Stimulated activated naive CD8-positive, alpha-beta T cell treated with anti-CD3 and anti-CD28 coated beads, Interleukin-15, Interleukin-2, amounts not matched to agents 100 ng/mL and 50 ng/mL, for 24 hours (primary cell): ENCODE measurements at regions not wholly inside any gene's neighbourhood (a gene's known extent, or its start where the extent isn't known, plus 50 kb on each side); places are given as distances from the start of the nearest gene placed in this dataset.

ENCODE experiments used
- H3K27ac Mint-ChIP-seq: one replicate; pipeline ENCODE4 v1.8.0; 2021; ENCODE audit warnings: mild to moderate bottlenecking, mixed read lengths
- H3K27me3 Mint-ChIP-seq: one replicate; pipeline ENCODE4 v1.8.0; 2021; ENCODE audit warnings: mixed read lengths
- H3K36me3 Mint-ChIP-seq: one replicate; pipeline ENCODE4 v1.8.0; 2021; ENCODE audit warnings: low read depth, mixed read lengths
- H3K4me1 Mint-ChIP-seq: one replicate; pipeline ENCODE4 v1.8.0; 2021; ENCODE audit warnings: low read depth, mixed read lengths
- H3K4me3 Mint-ChIP-seq: one replicate; pipeline ENCODE4 v1.8.0; 2021; ENCODE audit warnings: mild to moderate bottlenecking, mixed read lengths
- H3K9me3 Mint-ChIP-seq: one replicate; pipeline ENCODE4 v1.8.0; 2021; ENCODE audit warnings: mixed read lengths

DNA sequence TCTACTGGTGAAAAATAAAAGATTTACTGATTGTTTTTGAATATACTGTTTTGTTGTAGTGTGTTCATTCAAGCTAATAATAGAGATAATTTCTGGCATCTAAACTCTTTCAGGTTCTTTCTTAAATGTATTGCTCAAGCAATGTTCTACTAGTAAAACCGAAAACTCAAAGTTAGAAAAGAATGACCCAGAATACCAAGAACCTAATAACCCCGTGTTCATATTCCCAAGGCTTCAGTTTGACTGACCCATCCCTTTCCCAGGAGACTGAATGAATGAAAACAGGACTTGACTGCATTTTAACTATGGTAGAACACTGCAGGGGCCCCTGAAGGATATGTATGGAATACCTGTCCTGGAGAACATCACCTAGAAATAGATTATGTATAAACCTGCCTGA, 375.3 kb downstream of the MAFB start:
- no peak overlapping the region for H3K4me3 Mint-ChIP-seq
- peaks cover 4% of the 10 kb centered on the region for H3K27me3 Mint-ChIP-seq
- no peaks in the 10 kb centered on the region for H3K36me3 Mint-ChIP-seq
- no peak overlapping the region for H3K27ac Mint-ChIP-seq
- H3K4me1 Mint-ChIP-seq: no peaks in the 10 kb centered on the region
- H3K9me3 Mint-ChIP-seq: peaks cover 4% of the 10 kb centered on the region

DNA sequence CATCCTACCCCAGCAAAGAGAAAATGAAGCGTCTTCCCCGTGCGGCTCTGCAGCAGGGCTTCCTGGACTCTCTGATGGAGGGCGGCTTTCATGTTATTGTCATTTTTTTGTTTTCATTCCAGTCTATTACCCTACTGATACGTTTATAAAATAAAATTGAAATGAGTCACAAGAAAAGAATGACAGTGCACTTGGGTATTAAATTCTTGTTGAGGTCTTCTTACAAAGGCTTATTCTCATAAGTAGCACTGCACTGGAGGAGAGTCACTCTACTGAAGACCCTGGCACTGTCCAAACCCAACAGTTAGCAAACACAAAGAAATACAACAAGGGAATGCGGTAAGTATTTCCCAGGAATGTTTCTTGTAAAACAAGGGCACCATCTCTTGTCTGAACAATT, 379.3 kb downstream of the MAFB start:
- Mint-ChIP-seq H3K4me1 (no peaks in the 10 kb centered on the region), H3K36me3 (no peaks in the 10 kb centered on the region), H3K27me3 (no peaks in the 10 kb centered on the region), H3K27ac (no peak overlapping the region), H3K9me3 (peaks cover 4% of the 10 kb centered on the region), H3K4me3 (no peak overlapping the region)

DNA sequence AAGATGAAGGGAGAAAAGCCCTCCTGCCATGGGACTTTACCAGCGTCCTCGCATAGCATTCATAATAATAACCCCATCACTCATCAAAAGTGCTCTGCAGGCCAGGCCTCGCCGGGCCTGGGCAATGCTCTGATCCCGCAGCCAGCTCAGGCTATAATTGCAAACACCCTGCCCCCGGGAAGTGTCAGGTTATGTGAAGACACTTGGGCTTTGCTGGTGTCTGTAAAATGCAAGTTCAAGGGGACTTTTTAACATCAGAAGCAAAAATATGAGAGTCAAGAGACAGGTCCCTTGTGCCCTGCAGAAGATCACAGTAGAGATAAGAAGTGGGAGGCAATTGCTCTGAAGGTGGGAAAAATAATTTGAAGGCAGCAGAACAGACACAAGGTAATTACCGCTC, 381.0 kb downstream of the MAFB start:
- H3K27me3 Mint-ChIP-seq: no peaks in the 10 kb centered on the region
- no peak overlapping the region for H3K4me3 Mint-ChIP-seq
- no peaks in the 10 kb centered on the region for H3K4me1 Mint-ChIP-seq
- no peak overlapping the region for H3K27ac Mint-ChIP-seq
- peaks cover 4% of the 10 kb centered on the region for H3K9me3 Mint-ChIP-seq
- H3K36me3 Mint-ChIP-seq: no peaks in the 10 kb centered on the region

DNA sequence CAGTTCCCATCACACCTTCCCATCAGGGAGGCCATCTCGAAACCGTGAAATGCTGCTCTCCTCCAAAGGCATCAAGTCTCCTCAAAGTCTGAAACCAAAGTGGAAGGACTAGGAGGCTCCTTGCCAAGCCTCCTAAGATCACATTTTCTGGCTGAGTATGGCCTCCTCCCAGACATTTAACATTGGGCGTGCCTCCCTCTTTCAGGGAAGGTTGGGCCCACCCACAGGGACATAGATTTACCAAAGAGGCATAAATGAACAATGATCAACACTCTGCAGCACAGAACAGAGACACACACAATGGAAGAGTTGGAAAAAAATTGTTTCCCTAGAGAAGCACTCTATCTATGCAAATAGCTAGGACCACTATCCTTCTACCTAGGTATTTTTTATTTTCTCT, 381.8 kb downstream of the MAFB start:
- no peak overlapping the region for H3K27ac Mint-ChIP-seq
- no peak overlapping the region for H3K4me3 Mint-ChIP-seq
- H3K9me3 Mint-ChIP-seq: peaks cover 2% of the 10 kb centered on the region
- no peaks in the 10 kb centered on the region for H3K4me1 Mint-ChIP-seq
- H3K36me3 Mint-ChIP-seq: no peaks in the 10 kb centered on the region
- H3K27me3 Mint-ChIP-seq: no peaks in the 10 kb centered on the region

DNA sequence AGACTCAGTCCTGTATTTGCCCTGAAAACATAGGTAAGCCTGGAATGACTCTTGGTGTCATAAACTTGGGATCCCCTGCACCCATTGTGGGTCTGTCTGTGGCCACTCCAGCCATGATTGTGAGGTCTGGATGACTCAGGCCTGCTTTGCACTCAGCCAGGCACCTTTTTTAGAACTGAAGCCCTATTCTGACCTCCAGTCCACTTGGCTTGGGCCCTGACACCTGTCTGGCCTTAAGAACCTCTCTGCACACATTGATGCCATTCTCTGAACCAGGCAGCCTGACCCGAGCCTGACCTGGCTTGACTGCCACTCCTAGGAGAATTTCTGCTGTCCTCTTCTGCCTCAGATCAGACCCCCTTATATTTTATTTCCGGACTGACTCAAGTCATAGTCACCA, 383.7 kb downstream of the MAFB start:
- no peaks in the 10 kb centered on the region for H3K4me1 Mint-ChIP-seq
- no peaks in the 10 kb centered on the region for H3K36me3 Mint-ChIP-seq
- H3K4me3 Mint-ChIP-seq: no peak overlapping the region
- no peaks in the 10 kb centered on the region for H3K9me3 Mint-ChIP-seq
- H3K27me3 Mint-ChIP-seq: no peaks in the 10 kb centered on the region
- no peak overlapping the region for H3K27ac Mint-ChIP-seq

DNA sequence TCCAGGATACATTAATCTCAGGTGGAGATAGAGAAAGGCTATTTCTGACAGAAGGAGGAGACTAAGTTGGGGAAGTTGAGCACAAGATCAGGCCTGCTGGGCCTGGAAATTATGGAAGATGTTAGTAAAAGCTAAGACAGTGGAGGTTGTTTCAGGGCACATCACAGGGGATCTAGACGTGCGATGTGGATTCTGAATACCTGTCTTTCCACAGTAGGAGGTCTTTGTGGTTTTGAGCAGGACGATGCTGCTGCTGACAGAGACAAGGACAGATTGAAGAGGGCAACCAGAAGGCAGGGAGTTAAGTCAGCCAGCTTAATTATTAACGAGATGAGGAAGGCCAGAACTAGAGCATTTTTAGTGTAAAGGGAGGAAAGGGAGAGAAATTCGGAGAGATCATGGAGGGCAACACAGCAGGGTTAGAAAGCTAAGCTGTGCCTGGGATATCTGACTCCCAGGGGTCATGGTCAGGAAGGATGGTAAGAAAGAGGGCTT, 384.9 kb downstream of the MAFB start:
- Mint-ChIP-seq H3K4me1 (no peaks in the 10 kb centered on the region), H3K36me3 (no peaks in the 10 kb centered on the region), H3K27me3 (peaks cover 3% of the 10 kb centered on the region), H3K4me3 (no peak overlapping the region), H3K27ac (no peak overlapping the region), H3K9me3 (no peaks in the 10 kb centered on the region)

DNA sequence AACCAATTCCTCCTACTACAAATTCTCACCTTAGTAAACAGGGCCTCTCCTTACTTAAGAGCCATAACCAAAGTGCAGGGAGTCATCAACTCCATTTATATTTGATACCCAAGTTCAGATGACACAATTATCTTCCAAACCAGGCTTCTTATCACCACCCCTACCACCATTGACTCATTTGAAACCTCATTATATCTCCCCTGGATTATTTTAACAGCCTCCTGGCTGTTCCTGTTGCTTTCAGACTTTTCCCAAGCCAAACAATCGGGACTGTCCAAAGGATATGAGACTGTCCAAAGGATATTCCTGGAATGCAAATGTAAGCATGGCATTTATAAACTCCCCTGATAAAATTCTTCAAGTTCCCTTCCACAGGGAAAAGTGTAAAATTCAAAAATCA, 394.3 kb downstream of the MAFB start:
- no peaks in the 10 kb centered on the region for H3K36me3 Mint-ChIP-seq
- no peak overlapping the region for H3K4me3 Mint-ChIP-seq
- H3K27ac Mint-ChIP-seq: no peak overlapping the region
- H3K27me3 Mint-ChIP-seq: peaks cover 11% of the 10 kb centered on the region
- H3K4me1 Mint-ChIP-seq: no peaks in the 10 kb centered on the region
- no peaks in the 10 kb centered on the region for H3K9me3 Mint-ChIP-seq

DNA sequence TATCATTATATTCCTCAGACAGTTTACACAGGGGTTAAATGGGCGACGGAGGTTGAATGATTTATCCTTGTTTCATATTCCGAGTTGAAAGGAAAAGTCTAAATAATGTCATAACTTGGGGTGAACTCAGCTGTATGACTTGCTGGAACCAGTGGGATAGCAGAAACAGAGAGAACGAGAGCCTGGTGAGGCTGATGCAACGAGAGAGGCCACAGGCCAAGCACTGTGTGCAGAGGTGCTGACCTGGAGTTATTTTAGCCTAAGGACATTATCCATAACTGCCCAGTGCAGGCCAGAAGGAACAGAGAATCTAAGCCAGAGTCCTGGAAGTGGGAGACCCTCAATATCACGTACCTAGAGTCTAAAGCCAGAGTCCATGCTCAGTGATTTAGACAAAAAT, 394.9 kb downstream of the MAFB start:
- H3K9me3 Mint-ChIP-seq: no peaks in the 10 kb centered on the region
- peaks cover 8% of the 10 kb centered on the region for H3K27me3 Mint-ChIP-seq
- no peaks in the 10 kb centered on the region for H3K36me3 Mint-ChIP-seq
- no peak overlapping the region for H3K4me3 Mint-ChIP-seq
- no peak overlapping the region for H3K27ac Mint-ChIP-seq
- H3K4me1 Mint-ChIP-seq: no peaks in the 10 kb centered on the region

DNA sequence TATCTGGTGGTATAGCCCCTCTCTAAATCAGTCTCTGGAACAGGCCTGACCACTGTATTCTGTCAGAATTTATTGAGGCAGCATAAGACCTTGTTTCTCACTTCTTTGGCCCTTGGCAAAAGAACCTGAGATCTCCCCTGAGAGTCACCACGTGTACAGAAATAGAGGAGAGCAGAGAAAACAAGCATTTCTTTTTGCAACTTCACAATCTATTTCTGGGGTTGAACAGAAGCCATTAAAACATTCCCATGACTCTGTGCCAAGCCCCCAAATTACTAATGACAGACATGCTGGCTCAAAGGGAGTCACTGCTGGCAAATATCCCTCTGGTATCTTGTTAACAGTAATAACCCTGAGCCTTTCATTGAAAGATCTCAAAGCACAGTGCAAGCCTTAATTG, 395.3 kb downstream of the MAFB start:
- Mint-ChIP-seq H3K27me3 (peaks cover 8% of the 10 kb centered on the region), H3K36me3 (no peaks in the 10 kb centered on the region), H3K27ac (no peak overlapping the region), H3K9me3 (no peaks in the 10 kb centered on the region), H3K4me1 (no peaks in the 10 kb centered on the region), H3K4me3 (no peak overlapping the region)

DNA sequence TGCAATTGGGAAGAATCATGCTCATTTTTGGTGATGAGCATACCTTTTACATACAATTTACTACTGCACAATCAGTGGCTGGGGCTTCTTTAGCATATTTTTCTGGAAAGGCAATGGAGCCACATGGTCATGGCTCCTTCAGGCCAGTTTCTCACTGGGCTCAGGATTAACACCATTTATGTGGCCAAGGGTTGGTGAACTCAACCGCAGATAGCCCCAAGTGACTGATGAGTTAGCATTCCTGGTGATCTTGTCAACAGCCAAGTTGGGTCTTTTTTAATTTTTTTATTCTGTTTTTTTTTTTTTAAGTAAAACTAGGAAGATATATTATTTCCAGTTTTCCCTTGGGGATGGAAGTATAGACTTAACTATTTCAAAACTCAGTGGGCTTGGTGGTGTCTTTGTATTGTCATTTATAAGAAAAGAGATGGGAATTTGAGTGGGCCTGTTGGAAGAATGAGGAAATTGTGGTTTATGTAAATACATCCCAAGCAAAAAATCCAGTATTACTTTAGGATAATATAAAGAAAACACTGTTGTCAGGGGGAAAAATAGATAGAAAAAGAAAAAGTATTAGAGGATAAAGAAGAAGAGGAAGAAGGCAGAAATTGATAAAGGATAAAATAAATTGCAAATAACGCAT, 397.4 kb downstream of the MAFB start:
- Mint-ChIP-seq H3K4me3 (no peak overlapping the region), H3K27ac (no peak overlapping the region), H3K9me3 (no peaks in the 10 kb centered on the region), H3K4me1 (no peaks in the 10 kb centered on the region), H3K27me3 (peaks cover 8% of the 10 kb centered on the region), H3K36me3 (no peaks in the 10 kb centered on the region)

DNA sequence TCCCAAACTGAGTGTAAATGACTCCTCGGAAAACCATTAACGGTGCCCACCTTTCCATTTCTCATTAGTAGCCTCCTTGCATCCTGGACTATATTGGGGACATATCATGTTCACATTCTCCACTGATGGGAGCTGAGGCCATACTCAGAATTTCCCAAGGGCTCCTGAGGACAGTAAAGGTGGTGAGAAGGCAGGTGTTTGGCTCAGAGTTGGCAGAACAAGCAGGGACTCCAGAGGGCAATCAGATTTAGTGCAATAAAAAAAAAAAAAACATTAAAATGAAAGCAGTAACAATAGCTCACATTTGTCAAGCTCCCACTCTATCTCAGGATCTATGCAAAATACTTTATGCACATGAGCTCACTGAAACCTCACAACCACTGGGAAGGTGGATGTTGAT, 401.4 kb downstream of the MAFB start:
- no peak overlapping the region for H3K27ac Mint-ChIP-seq
- no peaks in the 10 kb centered on the region for H3K36me3 Mint-ChIP-seq
- H3K27me3 Mint-ChIP-seq: peaks cover 5% of the 10 kb centered on the region
- H3K4me3 Mint-ChIP-seq: no peak overlapping the region
- no peaks in the 10 kb centered on the region for H3K9me3 Mint-ChIP-seq
- no peaks in the 10 kb centered on the region for H3K4me1 Mint-ChIP-seq

DNA sequence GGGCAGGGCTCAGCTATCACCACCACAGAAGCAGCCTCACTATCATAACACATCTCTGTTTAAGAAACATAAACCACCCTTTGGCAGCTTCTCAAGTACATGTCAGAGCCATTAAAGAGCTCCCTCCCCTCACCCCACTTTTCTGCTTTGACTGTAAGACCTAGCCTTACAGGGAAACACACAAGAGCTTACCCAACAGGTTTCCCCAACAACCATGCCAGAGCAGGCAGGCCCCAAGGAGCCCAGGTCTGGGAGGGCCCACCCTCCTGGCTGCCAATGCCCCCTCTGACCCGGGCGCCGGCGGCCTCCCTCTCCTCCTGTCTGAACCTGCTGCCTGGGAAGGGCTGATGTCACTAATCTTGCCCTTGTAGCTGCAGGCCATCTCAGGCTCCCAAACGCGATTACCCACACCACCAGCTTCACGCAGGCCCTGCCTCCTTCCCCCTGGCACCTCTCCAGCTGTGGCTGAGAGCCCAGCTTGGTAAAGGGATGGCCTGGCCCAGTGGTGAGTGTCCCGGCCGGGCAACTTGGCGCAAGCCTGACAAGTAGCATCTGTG, 402.0 kb downstream of the MAFB start:
- no peak overlapping the region for H3K4me3 Mint-ChIP-seq
- H3K27me3 Mint-ChIP-seq: peaks cover 5% of the 10 kb centered on the region
- no peak overlapping the region for H3K27ac Mint-ChIP-seq
- H3K4me1 Mint-ChIP-seq: no peaks in the 10 kb centered on the region
- H3K9me3 Mint-ChIP-seq: no peaks in the 10 kb centered on the region
- H3K36me3 Mint-ChIP-seq: no peaks in the 10 kb centered on the region

DNA sequence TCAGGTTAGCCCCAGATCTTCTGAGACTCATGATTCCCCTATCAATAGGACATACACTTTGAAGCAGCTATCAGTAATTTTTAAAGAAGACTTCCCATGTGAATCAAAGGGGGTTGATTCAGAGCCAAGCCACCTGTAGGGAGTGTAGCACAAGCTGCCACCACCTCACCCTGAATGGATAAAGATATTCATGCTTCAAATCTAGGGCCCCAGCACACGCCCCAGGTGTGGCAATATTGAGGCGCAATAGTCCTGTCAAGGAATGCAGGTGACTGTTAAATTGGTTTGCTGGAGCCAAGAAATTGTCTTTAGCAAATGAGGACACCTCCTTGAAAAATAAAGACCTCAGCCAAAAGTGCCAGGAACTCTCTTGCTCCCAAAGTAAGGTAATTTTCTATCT, 404.4 kb downstream of the MAFB start:
- Mint-ChIP-seq H3K27me3 (peaks cover 3% of the 10 kb centered on the region), H3K36me3 (no peaks in the 10 kb centered on the region), H3K4me3 (no peak overlapping the region), H3K4me1 (no peaks in the 10 kb centered on the region), H3K9me3 (no peaks in the 10 kb centered on the region), H3K27ac (no peak overlapping the region)

DNA sequence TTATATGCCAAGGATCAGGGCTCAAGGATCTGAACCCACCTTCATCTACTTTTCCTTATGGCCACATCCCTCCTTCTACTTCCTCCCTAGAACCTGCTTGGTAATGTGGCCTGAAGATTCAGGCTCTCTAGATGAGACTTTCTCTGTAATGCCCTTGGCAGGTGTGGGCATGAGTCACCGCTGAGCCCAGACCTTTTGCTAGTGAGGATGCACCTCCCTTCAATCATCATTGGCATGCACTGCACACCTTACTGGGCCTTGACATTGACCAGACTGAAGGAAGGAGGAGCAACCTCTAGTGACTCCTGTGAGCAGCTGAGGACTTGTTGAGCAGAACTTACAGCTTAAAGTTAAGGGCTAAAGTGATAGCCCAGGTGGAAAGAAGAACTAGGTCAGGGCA, 405.3 kb downstream of the MAFB start:
- H3K9me3 Mint-ChIP-seq: no peaks in the 10 kb centered on the region
- no peaks in the 10 kb centered on the region for H3K36me3 Mint-ChIP-seq
- H3K4me3 Mint-ChIP-seq: no peak overlapping the region
- H3K4me1 Mint-ChIP-seq: no peaks in the 10 kb centered on the region
- H3K27me3 Mint-ChIP-seq: peaks cover 3% of the 10 kb centered on the region
- H3K27ac Mint-ChIP-seq: no peak overlapping the region

DNA sequence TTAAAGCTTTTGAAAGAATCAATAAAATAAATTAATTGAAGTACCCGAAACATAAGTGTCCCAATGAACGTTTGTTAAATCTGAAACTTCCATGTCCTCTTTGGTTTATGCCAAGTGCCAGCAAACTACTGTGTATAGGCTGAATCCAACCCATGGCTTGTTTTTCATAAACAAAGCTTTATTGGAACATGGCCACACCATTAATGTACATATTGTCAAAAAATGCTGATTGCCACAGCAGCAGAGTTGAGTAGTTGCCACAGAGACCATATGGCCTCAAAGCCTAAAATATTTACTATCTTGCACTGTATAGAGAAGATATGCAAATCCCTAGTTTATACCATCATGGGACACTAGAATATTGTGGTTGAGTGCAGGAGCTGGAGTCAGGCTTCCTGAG, 406.1 kb downstream of the MAFB start:
- Mint-ChIP-seq H3K4me1 (no peaks in the 10 kb centered on the region), H3K27me3 (peaks cover 3% of the 10 kb centered on the region), H3K36me3 (no peaks in the 10 kb centered on the region), H3K4me3 (no peak overlapping the region), H3K9me3 (no peaks in the 10 kb centered on the region), H3K27ac (no peak overlapping the region)

DNA sequence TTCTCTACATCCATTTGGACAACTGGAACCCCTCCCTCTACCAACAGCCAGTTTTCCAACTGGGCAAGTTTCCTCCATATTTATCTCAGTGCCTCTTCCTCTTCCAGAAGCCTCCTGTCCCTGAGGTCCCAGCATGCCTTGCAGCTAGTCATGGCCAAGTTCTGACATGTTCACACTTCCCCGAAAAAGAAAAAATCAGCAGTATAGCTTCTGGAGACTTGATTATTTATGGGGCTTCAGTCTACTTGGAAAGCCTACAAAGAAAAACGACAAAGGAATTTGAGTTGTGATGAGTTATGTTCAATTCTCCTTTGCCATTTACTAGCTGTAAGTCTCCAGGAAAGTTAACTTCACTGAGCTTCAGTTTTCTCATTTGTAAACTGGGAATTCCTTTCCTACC, 406.5 kb downstream of the MAFB start:
- no peaks in the 10 kb centered on the region for H3K36me3 Mint-ChIP-seq
- peaks cover 3% of the 10 kb centered on the region for H3K27me3 Mint-ChIP-seq
- no peaks in the 10 kb centered on the region for H3K9me3 Mint-ChIP-seq
- no peak overlapping the region for H3K27ac Mint-ChIP-seq
- no peaks in the 10 kb centered on the region for H3K4me1 Mint-ChIP-seq
- no peak overlapping the region for H3K4me3 Mint-ChIP-seq
